C4-2B (cell line): ENCODE measurements at regions not wholly inside any gene's neighbourhood (a gene's known extent, or its start where the extent isn't known, plus 50 kb on each side); places are given as distances from the start of the nearest gene placed in this dataset.

ENCODE experiments used
- CTCF ChIP-seq: fragments of 450-650 bp; conservative IDR thresholded peaks from 2 replicates; pipeline ENCODE4 v1.5.1; 2017; ENCODE audit warnings: mild to moderate bottlenecking
- ZFX ChIP-seq: fragments of 450-650 bp; IDR thresholded peaks from 2 replicates; pipeline ENCODE4 v1.6.1; 2017

DNA sequence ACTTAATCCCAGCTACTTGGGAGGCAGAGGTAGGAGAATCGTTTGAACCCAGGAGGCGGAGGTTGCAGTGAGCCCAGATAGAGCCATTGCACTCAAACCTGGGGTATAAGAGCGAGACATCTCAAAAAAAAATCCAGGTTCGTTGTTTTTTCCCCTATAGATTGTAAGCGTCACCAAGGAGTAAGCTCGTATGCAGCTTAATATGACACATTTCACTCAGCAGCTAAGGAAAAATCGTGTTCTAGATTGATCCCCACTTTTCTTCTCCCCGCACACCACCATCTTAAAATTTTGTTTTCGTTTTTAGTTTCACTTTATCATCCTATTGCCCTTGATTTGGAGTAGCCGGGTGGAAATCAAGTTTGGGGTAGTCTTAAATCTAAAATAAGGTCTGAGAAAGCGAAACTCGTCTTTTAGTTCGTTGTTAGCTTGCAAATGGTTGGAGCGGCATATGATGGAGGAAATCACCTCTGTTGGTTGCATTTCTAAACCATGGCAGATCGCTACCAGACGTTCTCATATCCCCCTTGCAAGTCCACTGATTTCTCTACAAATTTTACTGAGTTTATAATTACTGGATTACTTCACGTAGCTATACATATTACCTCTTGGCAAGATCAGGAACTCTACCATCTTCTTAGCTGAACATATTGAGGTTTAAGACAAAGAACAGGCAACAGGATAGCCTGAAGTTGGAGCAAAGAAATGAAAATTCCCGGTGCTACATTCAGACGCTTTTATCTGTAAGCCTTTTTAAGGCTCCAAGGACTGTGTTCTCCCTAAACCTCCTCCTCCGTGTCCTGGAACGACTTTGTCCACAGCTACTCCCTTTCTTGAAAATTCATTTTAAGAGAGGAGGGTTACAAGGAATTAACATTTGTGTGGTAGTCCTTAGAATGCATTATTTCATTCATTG is 91.1 kb upstream of the BTN3A2 start:
- TF ChIP-seq CTCF (no peak), ZFX (no peak)
